ENCODE measurements at regions not wholly inside any gene's neighbourhood (a gene's known extent, or its start where the extent isn't known, plus 50 kb on each side); places are given as distances from the start of the nearest gene placed in this dataset.
"Not testable (repeated sequence)": the region's sequence is repeated elsewhere in the genome, so short reads cannot be mapped to it uniquely, and the experiment has no call there.

- no peak for DNase-seq (ENCODE audit: extremely low spot score, unreplicated experiment)
- Mint-ChIP-seq H3K4me3 (ENCODE audit: unreplicated experiment) (no peak overlapping the region), H3K27ac (ENCODE audit: unreplicated experiment) (no peak overlapping the region), H3K9me3 (ENCODE audit: unreplicated experiment) (no peaks in the 10 kb centered on the region), H3K4me1 (ENCODE audit: unreplicated experiment) (no peaks in the 10 kb centered on the region), H3K27me3 (ENCODE audit: unreplicated experiment) (peaks cover 30% of the 10 kb centered on the region), H3K36me3 (ENCODE audit: unreplicated experiment) (no peaks in the 10 kb centered on the region)
- TF ChIP-seq, protein P1, sequence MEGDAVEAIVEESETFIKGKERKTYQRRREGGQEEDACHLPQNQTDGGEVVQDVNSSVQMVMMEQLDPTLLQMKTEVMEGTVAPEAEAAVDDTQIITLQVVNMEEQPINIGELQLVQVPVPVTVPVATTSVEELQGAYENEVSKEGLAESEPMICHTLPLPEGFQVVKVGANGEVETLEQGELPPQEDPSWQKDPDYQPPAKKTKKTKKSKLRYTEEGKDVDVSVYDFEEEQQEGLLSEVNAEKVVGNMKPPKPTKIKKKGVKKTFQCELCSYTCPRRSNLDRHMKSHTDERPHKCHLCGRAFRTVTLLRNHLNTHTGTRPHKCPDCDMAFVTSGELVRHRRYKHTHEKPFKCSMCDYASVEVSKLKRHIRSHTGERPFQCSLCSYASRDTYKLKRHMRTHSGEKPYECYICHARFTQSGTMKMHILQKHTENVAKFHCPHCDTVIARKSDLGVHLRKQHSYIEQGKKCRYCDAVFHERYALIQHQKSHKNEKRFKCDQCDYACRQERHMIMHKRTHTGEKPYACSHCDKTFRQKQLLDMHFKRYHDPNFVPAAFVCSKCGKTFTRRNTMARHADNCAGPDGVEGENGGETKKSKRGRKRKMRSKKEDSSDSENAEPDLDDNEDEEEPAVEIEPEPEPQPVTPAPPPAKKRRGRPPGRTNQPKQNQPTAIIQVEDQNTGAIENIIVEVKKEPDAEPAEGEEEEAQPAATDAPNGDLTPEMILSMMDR (IDR thresholded peaks at IDR 0.05), result no peak
These were observed 85.2 kb upstream of the GRAMD1B start for GRCh38 chr11:123344790-123345357.

DNA sequence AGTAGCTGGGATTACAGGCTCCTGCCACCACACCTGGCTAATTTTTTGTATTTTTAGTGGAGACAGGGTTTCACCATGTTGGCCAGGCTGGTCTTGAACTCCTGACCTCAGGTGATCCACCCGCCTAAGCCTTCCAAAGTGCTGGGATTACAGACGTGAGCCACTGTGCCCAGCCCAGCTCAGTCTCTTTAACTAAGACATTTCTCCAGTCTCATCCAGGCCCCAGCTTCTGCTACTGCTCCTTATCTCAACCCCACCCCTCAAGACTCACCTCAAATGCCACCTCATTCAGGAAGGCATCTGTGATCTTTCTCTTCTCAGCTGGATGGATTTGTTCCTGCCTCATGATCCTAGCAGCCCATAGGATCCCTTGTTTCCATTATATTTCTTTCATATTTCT is 85.9 kb upstream of the GRAMD1B start:
- peak; percentile 74 for DNase-seq (ENCODE audit: extremely low spot score, unreplicated experiment)
- not testable (repeated sequence) for H3K36me3 Mint-ChIP-seq (ENCODE audit: unreplicated experiment); H3K4me3 Mint-ChIP-seq (ENCODE audit: unreplicated experiment); H3K27ac Mint-ChIP-seq (ENCODE audit: unreplicated experiment); H3K9me3 Mint-ChIP-seq (ENCODE audit: unreplicated experiment); H3K4me1 Mint-ChIP-seq (ENCODE audit: unreplicated experiment)
- H3K27me3 Mint-ChIP-seq (ENCODE audit: unreplicated experiment), result peaks cover 29% of the 10 kb centered on the region

DNA sequence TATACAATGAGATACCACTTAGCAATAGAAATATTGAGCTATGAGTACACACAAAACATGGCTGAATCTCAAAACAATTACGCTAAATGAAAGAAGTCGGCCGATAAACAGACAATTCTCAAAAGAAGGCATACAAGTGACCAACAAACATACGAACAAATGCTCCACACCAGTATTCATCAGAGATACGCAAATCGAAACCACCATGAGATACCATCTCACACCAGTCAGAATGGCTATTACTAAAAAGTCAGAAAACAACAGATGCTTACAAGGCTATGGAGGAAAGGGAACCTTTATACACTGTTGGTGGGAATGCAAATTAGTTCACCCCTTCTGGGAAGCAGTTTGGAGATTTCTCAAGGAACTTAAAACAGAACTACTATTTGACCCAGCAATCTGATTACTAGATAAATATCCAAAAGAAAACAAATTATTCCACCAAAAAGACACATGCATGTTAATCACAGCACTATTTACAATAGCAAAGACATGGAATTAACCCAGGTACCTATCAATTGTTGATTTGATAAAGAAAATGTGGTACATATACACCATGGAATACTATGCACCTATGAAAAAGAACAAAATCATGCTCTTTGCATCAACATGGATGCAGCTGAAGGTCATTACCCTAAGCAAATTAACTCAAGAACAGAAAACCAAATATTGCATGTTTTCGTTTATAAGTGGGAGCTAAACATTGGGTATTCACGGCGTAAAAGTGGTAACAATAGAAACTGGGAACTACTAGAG is 90.9 kb upstream of the GRAMD1B start:
- Mint-ChIP-seq H3K9me3 (ENCODE audit: unreplicated experiment) (no peaks in the 10 kb centered on the region), H3K4me1 (ENCODE audit: unreplicated experiment) (no peaks in the 10 kb centered on the region), H3K27ac (ENCODE audit: unreplicated experiment) (no peak overlapping the region), H3K27me3 (ENCODE audit: unreplicated experiment) (peaks cover 31% of the 10 kb centered on the region), H3K4me3 (ENCODE audit: unreplicated experiment) (no peak overlapping the region), H3K36me3 (ENCODE audit: unreplicated experiment) (no peaks in the 10 kb centered on the region)
- TF ChIP-seq, protein P1 (IDR thresholded peaks at IDR 0.05), result no peak
- DNase-seq (ENCODE audit: extremely low spot score, unreplicated experiment), result no peak

- TF ChIP-seq, protein P1 (IDR thresholded peaks at IDR 0.05), result no peak
- H3K4me1 Mint-ChIP-seq (ENCODE audit: unreplicated experiment), result no peaks in the 10 kb centered on the region
- H3K36me3 Mint-ChIP-seq (ENCODE audit: unreplicated experiment), result no peaks in the 10 kb centered on the region
- H3K9me3 Mint-ChIP-seq (ENCODE audit: unreplicated experiment), result no peaks in the 10 kb centered on the region
- no peak overlapping the region for H3K27ac Mint-ChIP-seq (ENCODE audit: unreplicated experiment)
- peaks cover 30% of the 10 kb centered on the region for H3K27me3 Mint-ChIP-seq (ENCODE audit: unreplicated experiment)
- DNase-seq (ENCODE audit: extremely low spot score, unreplicated experiment), result no peak
- H3K4me3 Mint-ChIP-seq (ENCODE audit: unreplicated experiment), result no peak overlapping the region
These were observed 91.7 kb upstream of the GRAMD1B start for GRCh38 chr11:123338266-123338800.

- no peaks in the 10 kb centered on the region for H3K4me1 Mint-ChIP-seq (ENCODE audit: unreplicated experiment)
- no peaks in the 10 kb centered on the region for H3K36me3 Mint-ChIP-seq (ENCODE audit: unreplicated experiment)
- no peak overlapping the region for H3K27ac Mint-ChIP-seq (ENCODE audit: unreplicated experiment)
- no peaks in the 10 kb centered on the region for H3K9me3 Mint-ChIP-seq (ENCODE audit: unreplicated experiment)
- TF ChIP-seq, protein P1 (IDR thresholded peaks at IDR 0.05), result no peak
- H3K4me3 Mint-ChIP-seq (ENCODE audit: unreplicated experiment), result no peak overlapping the region
- no peak for DNase-seq (ENCODE audit: extremely low spot score, unreplicated experiment)
- peaks cover 26% of the 10 kb centered on the region for H3K27me3 Mint-ChIP-seq (ENCODE audit: unreplicated experiment)
These were observed 95.1 kb upstream of the GRAMD1B start for GRCh38 chr11:123334925-123335324.

DNA sequence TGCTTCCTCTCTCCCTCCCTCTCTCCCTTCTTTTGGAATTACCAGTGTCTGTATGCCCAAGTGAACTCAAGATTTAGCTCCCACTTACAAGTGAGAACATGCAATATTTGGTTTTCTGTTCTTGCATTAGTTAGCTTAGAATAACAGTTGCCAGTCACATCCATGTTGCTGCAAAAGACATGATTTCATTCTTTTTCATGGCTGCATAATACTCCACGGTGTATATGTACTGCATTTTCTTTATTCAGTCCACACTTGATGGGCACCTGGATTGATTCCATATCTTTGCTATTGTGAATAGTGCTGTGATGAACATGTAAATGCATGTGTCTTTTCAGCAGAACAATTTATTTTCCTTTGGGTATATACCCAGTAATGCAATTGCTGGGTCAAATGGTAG is 97.5 kb upstream of the GRAMD1B start:
- not testable (repeated sequence) for H3K4me3 Mint-ChIP-seq (ENCODE audit: unreplicated experiment); H3K9me3 Mint-ChIP-seq (ENCODE audit: unreplicated experiment); H3K36me3 Mint-ChIP-seq (ENCODE audit: unreplicated experiment)

More for the DNA sequence above, 97.5 kb upstream of the GRAMD1B start:
- peaks cover 31% of the 10 kb centered on the region for H3K27me3 Mint-ChIP-seq (ENCODE audit: unreplicated experiment)
- H3K27ac Mint-ChIP-seq (ENCODE audit: unreplicated experiment); H3K4me1 Mint-ChIP-seq (ENCODE audit: unreplicated experiment); DNase-seq (ENCODE audit: extremely low spot score, unreplicated experiment): not testable (repeated sequence)

Data from osteocyte (in vitro differentiated cells).